Stimulated activated CD4-positive, alpha-beta T cell treated with anti-CD3 and anti-CD28 coated beads, Interleukin-15, amount 100 ng/mL, for 48 hours (primary cell): ENCODE measurements at regions not wholly inside any gene's neighbourhood (a gene's known extent, or its start where the extent isn't known, plus 50 kb on each side); places are given as distances from the start of the nearest gene placed in this dataset.

Source experiments
- DNase-seq, 2 donors: peaks; one replicate each; pipeline ENCODE4 v3.0.0-alpha.2; 2020; ENCODE audit warnings: low read depth in 2 of 2

- DNase-seq, result no peak
These were observed 343.0 kb downstream of the FOXG1 start for GRCh38 chr14:29109589-29109988.

- DNase-seq, result no peak
These were observed 345.0 kb downstream of the FOXG1 start for GRCh38 chr14:29111554-29111953.

- no peak for DNase-seq
These were observed 356.4 kb downstream of the FOXG1 start for GRCh38 chr14:29123017-29123416.

DNA sequence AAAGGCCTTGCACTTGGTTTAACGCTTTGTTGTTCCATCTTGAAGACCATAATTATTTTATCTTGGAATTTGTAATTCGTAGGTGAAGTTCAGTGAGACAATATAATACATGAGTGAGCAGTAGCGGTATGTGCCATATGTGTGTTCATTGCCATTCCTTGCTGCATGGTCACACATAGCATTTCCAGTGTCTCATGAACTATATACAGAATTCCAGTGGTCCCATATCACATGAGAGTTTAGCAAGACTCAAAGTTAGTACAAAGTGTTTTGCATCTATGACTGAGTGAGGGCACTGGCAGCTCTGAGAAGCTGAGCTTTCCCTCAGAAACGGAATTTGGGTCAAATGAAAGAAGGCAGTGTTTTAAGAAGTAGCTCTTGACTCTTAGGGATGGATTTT is 359.8 kb downstream of the FOXG1 start:
- no peak for DNase-seq

DNA sequence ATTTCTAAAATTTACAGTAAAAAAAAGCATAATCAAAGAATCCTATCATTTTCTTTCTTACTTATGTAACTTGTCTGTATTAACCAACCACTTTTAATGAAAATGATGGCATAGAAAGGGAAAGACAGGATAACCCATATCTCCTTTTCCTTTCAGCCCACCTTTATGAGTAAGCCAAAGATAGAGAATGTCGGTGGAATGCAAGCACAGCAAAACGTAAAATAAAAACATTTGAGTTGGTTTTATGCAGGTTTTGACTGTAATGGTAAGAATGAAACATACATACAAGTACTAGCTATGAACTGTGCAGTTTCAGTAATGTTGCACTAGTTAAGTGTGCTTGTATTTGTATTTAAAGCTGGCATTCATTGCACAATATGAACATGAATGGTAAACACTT is 360.3 kb downstream of the FOXG1 start:
- DNase-seq, result no peak

GRCh38 chr14:29140016-29140415 is 373.4 kb downstream of the FOXG1 start:
- DNase-seq, result no peak

- DNase-seq, result no peak
These were observed 378.0 kb downstream of the FOXG1 start for GRCh38 chr14:29144621-29145020.

DNA sequence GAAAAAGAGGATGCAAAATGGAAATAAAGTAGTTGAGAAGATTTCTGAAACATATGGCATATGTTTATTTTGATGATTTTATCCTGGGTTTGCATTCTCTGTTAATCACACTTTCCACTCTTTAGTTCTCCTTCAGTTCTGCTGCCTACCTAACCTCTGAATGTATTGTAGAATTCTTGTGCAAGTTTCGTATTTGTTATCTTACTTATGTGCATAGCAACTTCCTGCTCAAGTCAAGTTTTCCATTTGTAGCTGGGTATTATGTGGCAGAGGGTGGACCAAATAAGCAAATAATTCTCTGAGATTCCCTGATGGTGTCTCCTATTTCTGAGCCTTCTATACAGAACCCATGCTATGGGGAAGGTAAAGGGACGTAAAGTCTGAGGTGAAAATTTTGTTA is 381.6 kb downstream of the FOXG1 start:
- DNase-seq, result no peak

GRCh38 chr14:29149798-29150197 is 383.2 kb downstream of the FOXG1 start:
- DNase-seq, result no peak

GRCh38 chr14:29150659-29151058 is 384.1 kb downstream of the FOXG1 start:
- DNase-seq, result no peak

GRCh38 chr14:29156096-29156495 is 389.5 kb downstream of the FOXG1 start:
- no peak for DNase-seq

DNA sequence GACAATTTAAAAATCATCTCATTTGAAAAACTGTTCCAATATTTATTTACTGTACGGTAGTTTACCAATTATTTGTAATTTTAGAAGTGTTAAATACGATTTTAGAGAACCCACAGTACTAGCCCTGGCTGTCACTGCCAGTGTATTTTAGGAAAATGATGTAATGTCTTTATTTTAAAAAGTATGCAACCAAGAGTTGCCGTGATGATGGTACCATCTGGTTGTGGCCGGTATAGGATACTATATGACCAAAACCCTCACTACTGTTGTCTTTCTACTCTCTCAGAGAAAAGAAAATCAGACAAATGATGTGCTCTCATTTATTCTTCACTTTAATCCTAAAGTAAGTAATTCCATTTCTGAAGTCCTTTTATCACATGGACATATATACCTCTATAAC is 395.0 kb downstream of the FOXG1 start:
- DNase-seq, result no peak

GRCh38 chr14:29163109-29163508 is 396.5 kb downstream of the FOXG1 start:
- DNase-seq, result no peak

DNA sequence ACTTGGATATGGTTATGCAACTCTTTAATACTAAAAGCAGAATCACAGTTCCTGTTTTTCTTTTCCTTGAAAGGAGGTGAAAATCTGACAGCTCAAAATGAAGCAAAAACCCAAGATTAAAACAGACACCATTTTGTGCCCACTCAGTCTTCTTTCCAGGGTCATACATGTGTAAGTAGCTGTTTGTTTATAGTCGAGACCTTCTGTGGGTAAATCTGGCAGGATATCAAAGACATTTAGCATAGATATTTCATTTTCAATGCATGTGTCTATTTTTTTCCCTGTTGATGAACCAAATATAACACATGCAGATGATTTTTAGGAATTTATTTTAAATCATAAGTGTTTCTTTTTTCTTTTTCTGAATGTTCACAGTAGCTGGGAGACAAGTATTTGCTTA is 398.8 kb downstream of the FOXG1 start:
- no peak for DNase-seq

GRCh38 chr14:29166507-29166906 is 399.9 kb downstream of the FOXG1 start:
- DNase-seq, result no peak

- DNase-seq, result no peak
These were observed 401.6 kb downstream of the FOXG1 start for GRCh38 chr14:29168149-29168548.

DNA sequence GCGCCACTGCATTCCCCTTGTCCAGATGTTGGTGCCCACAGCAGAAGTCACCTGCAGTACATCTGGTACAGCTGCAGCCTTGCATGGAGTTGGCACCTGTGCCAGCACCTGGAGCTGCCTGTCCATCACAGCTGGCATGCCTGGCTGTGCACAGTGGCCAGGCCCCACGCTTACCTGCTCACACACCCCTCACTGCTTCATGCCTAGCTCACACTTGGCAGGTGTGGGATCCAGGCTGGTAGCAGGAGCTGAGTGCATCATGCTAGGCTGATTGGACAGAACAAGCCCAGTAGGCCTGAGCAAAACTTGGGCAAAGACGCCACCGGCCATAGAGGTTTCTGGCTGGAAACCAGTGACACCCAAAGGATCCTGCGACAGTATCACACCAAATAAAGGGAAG is 402.8 kb downstream of the FOXG1 start:
- DNase-seq, result no peak

DNA sequence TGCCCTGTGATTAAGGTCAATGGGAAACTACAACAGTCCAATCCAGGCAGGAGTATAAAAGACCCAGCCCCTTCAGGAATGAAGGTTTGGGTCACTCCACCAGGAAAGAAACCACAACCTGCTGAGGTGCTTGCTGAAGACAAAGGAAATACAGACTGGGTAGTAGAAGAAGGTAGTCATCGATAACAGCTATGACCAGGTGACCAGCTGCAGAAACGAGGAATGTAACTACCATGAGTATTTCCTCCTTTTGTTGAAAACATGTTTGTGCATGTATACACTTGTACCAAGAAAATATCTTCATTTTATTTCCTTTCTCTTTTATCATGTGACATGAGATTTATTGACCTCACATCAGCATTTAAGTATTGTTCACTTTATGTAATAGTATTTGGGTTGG is 409.1 kb downstream of the FOXG1 start:
- no peak for DNase-seq

DNA sequence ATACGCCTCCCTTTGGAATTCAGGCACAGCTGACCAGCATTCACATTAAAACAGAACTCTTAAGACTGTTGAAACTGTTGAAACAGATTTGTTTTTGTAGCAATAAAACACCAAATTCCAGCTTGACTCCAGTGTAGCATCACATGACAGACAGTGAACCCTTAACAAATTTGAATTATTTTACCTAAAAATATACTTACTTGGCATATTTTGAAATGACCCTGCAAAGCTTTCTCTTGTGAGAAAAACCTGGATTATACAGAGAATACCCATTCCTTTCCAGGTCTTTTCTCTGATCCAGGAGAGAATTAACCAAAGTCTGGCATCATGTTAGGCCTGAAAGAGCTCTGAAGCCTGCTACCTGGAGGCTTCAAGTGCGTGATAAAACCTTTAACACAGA is 410.3 kb downstream of the FOXG1 start:
- no peak for DNase-seq

GRCh38 chr14:29178971-29179370 is 412.4 kb downstream of the FOXG1 start:
- no peak for DNase-seq

GRCh38 chr14:29191092-29191491 is 424.5 kb downstream of the FOXG1 start:
- no peak for DNase-seq

GRCh38 chr14:29197557-29197956 is 431.0 kb downstream of the FOXG1 start:
- DNase-seq, result no peak

GRCh38 chr14:29205658-29206057 is 439.1 kb downstream of the FOXG1 start:
- DNase-seq, result no peak

- DNase-seq, result no peak
These were observed 449.3 kb downstream of the FOXG1 start for GRCh38 chr14:29215853-29216252.
